ENCODE measurements at regions not wholly inside any gene's neighbourhood (a gene's known extent, or its start where the extent isn't known, plus 50 kb on each side); places are given as distances from the start of the nearest gene placed in this dataset.

DNA sequence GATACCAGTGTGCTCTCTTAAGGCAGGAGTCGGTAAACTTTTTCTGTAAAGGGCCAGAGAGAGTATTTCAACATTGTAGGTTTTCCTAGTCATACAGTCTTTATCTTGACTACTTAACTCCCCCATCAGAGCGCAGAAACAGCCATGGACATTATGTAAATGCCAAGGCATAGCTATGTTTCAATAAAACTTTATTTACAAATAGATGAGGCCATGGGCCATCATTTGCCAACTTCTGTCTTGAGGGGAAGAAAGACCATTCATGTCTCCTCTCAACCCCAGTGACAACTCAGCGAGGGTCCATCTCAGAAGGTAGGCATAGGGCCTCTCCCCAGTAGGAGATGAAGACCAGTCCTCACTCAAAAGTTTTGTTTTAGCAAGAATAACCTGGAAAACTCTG, 301.3 kb downstream of the FBXW7 start:
- no peak for DNase-seq

DNA sequence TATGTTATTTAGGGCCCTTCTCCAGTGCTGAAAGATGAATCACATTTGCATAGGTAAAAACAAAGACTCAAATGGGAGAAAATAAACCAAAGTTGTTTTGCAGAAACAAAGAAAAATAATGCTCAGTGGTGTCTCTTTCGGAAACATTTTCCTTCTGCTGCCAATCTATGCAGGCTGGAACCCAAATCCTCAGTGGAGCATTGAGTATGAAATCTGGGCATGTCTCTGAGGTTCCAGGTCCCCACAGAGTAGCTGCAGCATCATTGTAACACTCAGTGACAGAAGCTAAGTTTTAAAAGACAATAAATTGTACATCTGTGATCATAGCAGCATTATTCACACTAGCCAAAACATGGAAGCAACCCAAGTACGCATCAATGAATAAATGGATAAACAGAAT, 303.6 kb downstream of the FBXW7 start:
- DNase-seq, result no peak

DNA sequence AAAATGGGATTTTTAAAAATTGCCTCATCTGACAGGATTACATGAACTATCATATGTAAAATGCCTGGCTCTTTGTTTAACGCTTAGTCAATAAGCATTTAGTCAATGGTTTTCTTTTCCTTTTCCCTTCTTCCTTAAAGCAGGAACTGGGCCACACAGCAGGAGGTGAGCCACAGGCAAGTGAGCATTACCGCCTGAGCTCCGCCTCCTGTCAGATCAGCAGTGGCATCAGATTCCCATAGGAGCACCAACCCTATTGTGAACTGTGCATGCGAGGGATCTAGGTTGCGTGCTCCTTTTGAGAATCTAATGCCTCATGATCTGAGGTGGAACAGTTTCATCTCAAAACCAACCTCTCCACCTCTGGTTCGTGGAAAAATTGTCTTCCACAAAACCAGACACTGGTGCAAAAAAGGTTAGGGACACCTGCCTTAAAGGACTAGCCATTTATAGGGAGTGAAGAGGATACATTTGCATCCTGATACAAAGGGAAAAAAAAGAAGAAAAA, 306.1 kb downstream of the FBXW7 start:
- no peak for DNase-seq

DNA sequence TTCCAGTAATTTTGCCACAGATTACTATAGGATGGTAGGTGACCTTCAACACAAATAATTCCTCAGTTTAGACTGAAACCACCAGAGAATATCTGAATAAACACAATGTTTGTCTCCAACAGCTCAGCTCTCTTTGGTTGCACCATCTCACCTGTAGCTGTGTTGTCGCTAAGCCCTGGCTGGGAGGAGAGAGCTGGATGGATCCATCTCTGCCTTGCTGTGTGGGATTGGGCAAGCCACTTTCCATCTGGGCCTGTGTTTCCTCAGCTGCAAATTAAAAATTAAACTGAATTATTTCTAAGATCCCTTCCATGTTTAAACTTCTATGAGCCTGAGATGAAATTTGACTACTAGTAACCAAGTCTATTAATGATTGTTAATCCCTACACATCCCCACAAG, 310.2 kb downstream of the FBXW7 start:
- no peak for DNase-seq

DNA sequence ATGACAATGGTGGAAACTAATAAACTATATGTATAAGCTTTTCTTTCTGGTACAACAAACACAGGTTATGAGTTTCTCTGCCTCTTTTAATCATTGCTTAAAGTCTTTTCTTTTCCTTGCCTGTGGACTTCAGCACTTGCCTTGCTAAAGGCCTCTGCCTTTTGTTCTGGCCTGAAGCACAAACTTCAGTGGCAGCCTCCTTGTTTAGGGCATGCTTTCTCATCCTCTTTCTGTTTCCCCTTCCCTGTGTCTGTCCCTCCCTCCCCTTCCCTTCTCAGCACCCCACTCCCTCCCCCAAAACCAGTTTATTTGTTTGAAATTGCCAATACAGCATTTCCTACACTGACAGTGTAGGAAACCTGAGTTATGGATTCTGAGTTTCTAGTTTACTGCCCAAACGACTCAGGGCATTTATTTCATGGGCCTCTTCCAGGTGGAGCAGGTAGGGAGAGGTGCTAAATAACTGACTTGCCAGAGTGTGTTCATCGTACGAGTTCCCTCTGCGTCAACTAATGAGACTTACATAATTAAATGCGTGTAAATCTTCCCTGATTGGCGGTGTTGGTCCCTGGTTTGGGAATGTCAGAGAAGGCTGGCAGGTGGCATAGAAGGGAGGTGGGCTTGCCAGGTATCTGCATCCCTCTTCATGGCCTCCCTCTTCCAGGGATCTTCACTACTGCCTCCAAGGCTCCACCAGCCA, 311.0 kb downstream of the FBXW7 start:
- no peak for DNase-seq

DNA sequence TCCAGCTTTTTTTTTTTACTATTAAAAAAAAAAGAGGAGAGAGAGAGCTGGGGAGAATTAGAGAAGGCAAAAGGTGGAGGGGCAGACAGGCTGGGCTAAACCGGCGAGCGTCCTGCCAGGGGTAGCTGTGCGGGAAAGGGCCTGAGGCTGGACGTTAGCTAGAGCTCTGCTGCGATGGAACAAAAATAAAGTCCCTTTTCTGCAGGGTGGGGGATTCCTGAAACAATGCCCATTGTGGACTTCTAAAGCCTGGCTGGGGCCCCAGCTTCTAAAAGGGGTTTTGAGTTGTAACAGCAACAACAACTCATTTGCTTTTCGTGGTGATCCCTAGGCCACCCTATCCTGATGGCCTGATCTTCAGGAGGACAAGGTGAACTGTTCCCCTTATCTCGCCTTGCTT, 311.7 kb downstream of the FBXW7 start:
- DNase-seq, result no peak

DNA sequence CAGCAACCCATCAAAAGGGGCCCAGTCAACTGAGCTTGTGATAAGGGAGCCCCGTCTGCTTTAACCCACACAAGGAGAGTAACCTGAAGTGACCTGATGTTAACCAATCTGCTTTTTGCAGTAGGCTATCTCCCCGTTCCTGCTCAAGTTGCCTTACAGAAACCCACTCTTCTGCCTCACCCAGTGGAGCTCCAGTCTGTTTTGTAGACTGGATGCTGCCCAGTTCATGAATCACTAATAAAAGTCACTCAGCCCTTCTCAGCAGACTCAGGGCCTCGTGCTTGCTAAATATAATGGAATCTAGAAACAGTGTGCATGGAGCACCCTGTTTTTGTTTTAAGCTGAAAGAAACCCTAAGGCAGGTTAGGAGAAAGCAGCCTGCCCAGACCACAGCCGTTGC, 312.3 kb downstream of the FBXW7 start:
- no peak for DNase-seq

DNA sequence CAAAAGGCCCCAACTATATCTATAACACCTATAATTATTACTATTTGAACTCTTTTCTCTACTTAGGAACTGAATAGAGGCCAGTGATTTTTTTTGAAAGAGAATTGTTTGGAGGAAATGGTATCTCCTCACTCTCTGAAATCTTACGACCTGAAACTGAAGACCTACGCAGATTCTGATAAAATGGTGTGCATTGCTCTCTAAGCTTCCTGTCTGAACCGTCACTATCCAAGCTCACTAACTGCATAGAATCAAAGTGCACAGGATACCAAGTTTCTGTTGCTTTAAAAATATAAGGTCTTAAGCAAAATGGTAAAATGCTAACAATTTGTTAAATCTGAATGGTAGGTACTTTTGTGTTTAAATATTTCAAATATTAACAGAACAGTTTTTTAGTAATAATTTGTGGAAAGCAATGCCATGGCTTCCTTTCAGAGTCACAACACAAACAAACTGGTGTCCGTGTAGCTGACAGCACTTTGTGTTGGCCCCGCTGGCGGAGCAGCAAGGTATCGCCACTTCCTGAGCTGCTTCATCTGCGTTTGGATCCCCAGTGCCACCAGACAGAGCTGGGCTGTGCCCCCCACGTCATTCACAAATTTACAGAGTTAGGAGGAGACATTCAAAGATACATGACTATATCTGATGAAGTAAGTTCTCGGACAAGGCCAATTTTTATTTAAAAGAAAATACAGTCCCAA, 313.9 kb downstream of the FBXW7 start:
- no peak for DNase-seq

DNA sequence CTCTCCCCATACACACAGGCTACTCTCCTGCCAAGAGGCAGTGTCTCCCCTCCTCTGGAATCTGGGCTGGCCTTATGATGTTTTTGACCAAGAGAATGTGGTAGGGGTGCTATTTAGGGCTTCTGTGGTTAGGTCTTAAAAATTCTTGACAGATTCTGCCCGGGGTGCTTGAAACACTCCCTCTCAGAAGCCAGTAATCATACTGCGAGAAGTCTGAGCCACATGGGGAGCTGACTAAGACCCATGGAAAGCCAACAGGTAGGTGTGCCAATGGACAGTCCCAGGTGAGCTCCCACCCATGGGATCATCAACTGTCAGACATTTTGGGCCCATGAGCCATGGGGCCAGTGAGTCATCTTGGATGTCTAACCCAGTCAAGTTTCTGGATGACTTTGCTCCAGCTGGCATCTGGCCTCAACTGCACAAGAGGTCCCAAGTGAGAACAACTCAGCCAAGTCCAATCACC, 315.7 kb downstream of the FBXW7 start:
- peak; percentile 53 for DNase-seq

DNA sequence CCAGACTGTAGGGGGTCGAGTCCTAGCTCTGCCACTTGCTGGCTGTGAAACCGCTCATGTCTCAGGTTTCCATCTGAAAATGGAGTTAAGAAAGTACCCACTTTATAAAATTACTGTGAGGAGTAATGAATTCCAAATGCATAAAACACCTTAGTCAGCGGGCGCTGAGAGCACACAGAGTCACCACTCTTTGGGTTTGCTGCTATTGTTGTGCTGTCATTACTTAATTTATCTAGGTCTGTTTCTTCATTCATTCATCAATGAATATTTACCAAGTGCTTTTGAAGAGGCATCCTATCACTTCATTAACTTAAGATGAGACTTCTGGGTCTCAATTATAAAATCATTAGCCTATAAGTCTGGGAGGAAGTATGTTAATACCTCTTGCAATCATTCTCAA, 317.3 kb downstream of the FBXW7 start:
- DNase-seq, result no peak

DNA sequence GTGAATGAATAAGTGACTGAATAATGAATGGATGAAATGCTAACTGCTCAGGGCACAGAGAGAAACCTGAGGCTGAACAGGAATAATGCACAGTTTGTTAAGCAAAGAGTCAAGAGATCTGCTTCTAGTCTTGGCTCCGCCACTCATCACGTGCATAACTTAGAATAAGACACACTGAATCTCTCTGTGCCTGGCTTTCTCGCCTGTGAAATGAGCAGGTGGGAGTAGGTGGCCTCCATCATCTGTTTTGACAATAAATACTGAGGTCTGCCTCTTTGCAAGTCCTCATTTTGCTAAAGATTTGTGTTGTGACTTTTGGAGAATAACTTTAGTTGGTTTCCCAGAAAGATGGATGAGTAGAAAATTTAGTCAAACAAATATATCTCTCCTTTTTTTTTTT, 318.0 kb downstream of the FBXW7 start:
- DNase-seq, result no peak

DNA sequence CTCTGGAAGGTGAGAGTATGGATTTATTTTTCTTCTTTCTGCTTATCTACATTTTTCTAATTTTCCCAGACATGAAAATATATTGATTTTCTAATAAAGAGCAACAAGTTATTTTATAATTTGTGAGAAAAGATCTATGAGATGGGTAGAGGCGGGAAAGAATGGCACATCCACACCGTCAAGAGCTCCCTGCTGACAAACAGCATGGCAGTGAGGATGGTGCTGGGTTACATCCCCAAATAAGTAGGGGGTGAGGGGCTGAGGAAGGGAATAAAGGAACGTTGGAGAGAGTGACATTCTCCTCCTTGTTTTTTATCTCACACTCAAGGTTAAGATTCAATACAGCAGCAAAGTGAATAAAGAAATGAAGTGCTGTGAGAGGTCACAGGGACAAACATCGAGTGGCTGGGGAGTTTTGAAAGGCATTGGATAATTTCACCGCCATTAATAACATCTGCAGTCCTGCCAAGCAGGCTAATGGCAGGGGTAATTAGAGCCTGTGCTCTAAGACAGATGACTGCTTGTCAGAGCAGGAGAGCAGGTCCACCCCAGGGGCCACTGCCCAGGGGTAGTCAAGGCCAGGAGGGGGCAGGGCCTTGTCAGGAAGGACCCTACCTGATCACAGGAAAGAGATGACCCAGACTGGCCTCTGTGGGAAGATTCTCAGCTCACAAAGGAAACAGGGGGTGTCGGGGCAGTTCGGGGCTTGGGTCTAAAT, 323.8 kb downstream of the FBXW7 start:
- DNase-seq, result no peak

DNA sequence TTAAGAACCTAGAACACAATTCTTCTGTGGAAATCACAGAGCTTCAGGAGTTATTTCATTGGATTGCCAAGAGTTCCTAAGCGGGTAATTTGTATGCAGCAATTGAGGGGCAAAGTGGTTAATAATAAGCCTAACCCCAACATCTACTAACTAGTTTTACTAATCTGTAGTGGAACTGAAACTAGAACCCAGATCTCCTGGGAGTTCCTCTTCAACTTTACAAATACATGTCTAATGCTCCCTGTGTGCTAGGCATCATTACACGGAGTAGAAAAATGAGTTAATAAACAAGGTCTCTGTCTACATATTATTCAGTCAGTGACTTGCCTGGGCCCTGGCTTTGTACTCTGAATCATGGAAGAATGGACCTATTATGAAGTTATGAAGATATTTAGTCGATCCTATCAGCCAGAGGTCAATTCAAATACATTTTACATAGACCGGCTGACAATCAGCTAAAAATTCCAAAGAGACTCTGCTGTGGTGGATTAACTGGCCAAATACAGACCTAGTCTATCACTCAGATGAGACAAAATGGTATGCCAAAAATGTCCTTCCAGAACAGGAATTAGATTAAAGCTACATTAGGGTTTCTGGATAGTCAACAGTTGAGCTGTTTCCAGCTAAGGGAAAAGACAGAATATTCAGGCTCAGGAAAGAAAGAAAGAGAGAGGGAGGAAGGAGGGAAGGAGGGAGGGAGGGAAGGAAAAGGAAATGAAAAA, 326.0 kb downstream of the FBXW7 start:
- DNase-seq, result no peak

DNA sequence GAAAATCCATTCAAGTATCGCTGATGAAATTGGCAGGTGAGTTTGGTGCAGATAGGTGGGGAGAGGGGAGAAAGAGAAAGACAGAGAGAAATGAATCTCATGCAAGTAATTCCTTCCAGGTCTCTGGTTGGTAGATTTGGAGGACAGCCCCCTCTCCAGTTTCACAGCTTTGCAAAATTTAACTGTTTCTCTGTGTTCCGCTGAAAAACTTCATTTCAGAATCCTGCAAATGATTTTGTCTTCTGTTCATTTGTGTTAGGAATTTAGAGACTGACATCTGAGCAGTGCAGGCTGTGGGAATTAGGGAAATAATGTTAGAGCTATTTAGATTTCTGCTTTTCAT, 328.5 kb downstream of the FBXW7 start:
- DNase-seq, result no peak

DNA sequence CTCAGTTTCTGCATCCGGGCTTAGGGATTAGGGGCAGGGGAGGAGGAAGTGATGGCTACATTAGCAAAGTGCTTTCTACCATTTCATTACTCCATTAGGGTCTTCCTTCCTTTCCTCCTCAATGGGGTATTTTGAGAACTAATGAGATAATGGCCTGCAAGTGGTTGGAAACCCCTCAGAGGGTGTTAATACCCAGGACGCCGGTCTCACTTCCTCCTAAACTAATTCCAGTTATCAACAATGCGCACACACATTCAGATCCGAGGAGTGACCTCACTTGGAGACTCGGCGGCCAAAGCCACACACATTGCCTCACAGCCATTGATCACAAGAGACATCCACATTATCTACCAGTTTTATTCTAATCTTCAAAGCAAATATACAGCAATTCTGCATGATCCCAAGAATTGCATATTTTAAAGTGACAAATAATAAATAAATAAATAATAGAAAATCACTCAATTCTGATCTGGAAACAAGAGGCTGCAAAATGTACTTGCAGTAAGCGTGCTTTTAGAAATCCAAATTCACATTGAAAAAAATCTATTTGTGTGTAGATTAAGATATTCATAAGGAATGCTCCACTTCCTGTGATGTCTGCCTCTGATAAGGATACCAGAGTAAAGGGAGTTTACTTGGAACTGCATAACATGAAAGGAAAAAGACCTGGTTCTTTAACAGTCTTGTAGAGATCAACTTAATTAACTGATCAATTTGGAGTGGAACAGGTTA, 329.1 kb downstream of the FBXW7 start:
- DNase-seq, result no peak

DNA sequence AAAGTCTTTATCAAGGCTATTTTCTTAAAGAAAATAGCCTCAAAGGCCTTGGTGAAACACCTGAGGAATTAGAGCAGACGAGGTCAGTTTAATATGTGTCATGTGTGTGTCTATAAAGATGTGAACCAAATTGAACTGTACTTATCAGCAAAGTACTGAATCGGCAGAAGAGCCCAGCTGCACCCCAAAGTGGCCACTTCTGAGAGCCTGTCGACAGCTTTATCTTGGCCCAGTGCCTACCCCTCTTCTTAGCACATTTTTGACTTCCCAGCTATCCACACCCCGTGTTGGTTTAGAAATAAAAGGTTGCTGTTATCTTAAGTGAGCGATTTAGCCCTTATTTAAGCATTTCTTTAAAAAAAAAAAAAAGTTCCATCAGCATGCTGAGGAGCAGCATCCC, 329.7 kb downstream of the FBXW7 start:
- DNase-seq, result no peak

DNA sequence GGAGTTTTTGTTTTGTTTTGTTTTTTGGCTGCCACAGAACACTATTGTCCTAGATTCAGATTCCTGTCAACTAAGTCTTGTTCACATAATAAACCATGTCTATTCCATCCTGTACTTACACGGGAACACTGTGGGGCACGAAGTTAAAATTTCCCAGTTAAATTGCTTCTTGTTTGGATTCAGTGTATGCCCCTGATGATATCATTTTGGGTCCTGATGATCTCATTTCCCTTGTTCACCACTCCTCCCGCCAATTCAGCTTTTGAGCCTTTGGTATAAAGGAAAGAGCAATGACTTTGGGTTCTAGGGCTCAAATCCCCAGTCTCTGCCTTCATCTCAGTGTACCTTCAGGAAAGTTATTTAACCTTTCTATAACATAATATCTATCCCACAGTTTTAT, 333.5 kb downstream of the FBXW7 start:
- no peak for DNase-seq

DNA sequence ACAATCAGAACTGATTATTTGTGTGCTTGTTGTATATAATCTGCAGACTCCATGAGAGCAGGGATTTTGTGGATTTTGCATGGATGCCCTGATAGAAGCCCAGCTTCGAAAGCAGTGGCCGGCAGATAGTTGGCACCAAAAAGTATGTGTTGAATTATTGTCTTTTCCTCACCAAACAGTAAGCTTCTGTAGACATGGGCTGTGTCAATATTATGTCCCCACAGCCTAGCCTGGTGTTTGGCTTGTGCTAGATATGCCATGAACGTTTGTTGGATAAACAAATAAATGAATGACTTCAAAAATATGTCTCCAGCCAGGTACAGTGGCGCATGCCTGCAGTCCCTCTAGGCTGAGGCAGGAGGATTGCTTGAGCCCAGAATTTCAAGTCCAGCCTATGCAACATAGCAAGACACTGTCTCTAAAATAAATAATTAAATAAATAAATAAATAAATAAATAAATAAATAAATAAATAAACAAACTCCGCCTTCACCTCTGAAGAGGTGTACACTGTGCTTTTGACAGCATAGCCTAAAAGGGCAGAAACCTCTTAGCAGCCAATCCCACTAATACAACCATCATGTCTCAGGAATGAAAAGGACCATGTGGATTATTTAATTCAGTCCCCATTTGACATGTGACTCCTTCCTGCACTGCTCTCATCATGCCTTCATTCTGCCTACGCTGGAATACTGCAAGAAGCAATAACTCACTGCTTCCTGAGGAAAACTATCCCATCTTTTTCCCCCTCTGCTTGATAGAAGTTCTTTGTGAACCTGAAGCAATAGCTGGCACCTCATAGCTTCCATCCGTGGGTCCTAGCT, 335.2 kb downstream of the FBXW7 start:
- DNase-seq, result no peak

DNA sequence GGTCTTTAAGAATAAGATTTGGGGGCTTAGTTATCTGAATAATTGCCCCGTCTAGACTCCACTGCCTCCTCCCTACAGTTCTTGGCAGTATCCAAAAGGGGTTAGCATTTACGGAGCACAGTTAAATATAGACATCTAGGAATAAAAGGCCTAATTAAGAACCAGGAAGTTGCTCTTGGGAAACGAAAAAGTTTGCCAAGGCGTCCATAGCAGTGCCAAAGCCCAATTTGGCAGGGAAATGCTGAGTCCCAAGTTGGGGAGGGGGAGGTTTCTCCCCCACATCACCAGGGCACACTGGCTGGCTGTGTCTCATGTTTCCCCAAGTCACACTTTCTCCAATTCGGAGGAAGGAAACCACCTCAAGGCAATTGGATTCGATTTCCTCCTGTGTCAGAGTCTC, 338.7 kb downstream of the FBXW7 start:
- DNase-seq, result no peak

DNA sequence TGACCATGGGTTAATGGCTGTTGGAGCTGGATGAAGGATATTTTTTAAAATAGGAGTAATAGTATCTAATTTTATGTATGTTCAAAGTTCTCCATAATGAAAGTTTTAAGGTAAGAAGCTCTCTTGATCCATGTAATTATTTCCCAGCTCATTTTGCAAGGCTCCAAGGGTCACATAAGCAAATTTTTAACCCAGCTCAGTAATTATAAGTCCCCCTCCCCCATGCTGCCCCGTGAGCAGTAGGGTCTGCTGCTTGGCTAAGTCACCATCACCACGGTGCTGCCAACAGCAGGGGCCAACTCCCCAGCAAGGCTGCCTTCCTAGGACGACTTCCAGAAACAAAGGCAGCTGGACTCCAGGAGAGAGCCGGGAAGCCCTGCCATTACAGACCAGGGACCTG, 340.0 kb downstream of the FBXW7 start:
- DNase-seq, result no peak

DNA sequence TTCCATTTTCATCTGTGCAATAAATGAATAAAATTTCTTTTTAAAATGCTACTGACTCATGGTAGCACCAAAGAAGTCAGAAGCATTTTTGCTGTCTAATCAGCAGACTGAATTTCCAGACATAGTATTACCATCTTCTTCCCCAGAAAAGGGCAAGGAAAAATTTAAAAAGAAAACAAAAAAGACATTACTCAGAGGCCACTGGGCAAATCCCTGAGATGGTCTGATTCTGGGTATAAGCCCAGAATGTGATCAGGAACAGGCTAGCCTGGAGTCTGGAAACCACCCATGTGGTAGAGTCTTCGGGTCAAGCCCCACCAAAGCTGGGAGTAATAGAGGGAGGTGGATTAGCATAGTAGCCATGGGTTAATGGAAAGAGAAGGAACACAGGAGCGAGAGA, 342.8 kb downstream of the FBXW7 start:
- no peak for DNase-seq

DNA sequence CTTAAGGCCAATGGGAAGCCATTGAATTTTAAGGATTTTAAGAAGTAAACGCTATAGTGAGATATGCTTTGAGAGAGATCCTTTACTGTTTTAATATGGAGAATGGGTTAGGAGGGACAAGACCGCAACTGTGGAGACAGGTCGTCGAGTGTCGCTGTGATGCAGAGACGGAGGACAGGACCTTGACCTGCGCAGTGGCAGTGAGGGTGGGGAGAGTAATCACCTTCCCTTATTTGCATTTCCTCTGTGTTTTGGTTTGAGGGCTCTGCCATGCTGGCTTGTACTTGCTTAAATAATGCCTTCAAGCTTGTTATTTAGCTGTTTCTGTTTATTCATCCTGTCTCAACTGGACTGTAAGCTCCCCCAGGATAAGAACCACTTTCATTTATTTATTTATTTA, 345.0 kb downstream of the FBXW7 start:
- no peak for DNase-seq

Measured in activated CD8-positive, alpha-beta memory T cell treated with anti-CD3 and anti-CD28 coated beads, Interleukin-2, amount 50 U/mL, for 48 hours (primary cell).